Astrocyte (in vitro differentiated cells and primary cell): ENCODE measurements at regions not wholly inside any gene's neighbourhood (a gene's known extent, or its start where the extent isn't known, plus 50 kb on each side); places are given as distances from the start of the nearest gene placed in this dataset.
"Not testable (repeated sequence)": the region's sequence is repeated elsewhere in the genome, so short reads cannot be mapped to it uniquely, and the experiment has no call there.

Experiments
- DNase-seq: peaks from one replicate; pipeline ENCODE4 v3.0.0-alpha.2; 2010; ENCODE audit warnings: low read depth
- FAIRE-seq: peaks from 2 replicates; lab custom pipeline; 2011; peaks lifted over from hg19 to GRCh38; lab: Jason Lieb, UNC
- H2AFZ ChIP-seq: 2 replicates; pipeline ENCODE4 v1.6.0; 2012; ENCODE audit warnings: low read depth, low read length, inconsistent platforms
- H3K27ac ChIP-seq: 2 replicates; pipeline ENCODE4 v1.5.1; 2011; ENCODE audit warnings: low read depth, low read length, inconsistent platforms
- H3K27me3 ChIP-seq: 2 replicates; pipeline ENCODE4 v1.6.0; 2011; ENCODE audit warnings: low read length, inconsistent platforms; ENCODE audit not compliant: insufficient read depth
- H3K36me3 ChIP-seq: 2 replicates; pipeline ENCODE4 v1.5.1; 2011; ENCODE audit warnings: low read length, inconsistent platforms; ENCODE audit not compliant: insufficient read depth
- H3K4me1 ChIP-seq: 2 replicates; pipeline ENCODE4 v1.5.1; 2011; ENCODE audit warnings: low read length, inconsistent platforms; ENCODE audit not compliant: insufficient read depth
- H3K4me2 ChIP-seq: 2 replicates; pipeline ENCODE4 v1.6.0; 2012; ENCODE audit warnings: low read length, inconsistent platforms
- H3K4me3 ChIP-seq: 2 replicates; pipeline ENCODE4 v1.5.1; 2011; ENCODE audit warnings: low read depth, mild to moderate bottlenecking, low read length, inconsistent platforms; ENCODE audit not compliant: insufficient read depth
- H3K79me2 ChIP-seq: 2 replicates; pipeline ENCODE4 v1.6.0; 2012; ENCODE audit warnings: mild to moderate bottlenecking, low read length, inconsistent platforms; ENCODE audit not compliant: insufficient read depth
- H3K9ac ChIP-seq: 2 replicates; pipeline ENCODE4 v1.6.0; 2012; ENCODE audit warnings: mild to moderate bottlenecking, low read length, inconsistent platforms
- H3K9me3 ChIP-seq: 2 replicates; pipeline ENCODE4 v1.5.1; 2012; ENCODE audit warnings: low read depth, mild to moderate bottlenecking, low read length, inconsistent platforms; ENCODE audit not compliant: insufficient read depth
- H4K20me1 ChIP-seq: 2 replicates; pipeline ENCODE4 v1.6.0; 2012; ENCODE audit warnings: low read length, inconsistent platforms; ENCODE audit not compliant: insufficient read depth
- H3K27ac Mint-ChIP-seq: one replicate; pipeline ENCODE4 v1.8.0; 2021; ENCODE audit warnings: mild to moderate bottlenecking, mixed read lengths; ENCODE audit not compliant: unreplicated experiment
- H3K27me3 Mint-ChIP-seq: one replicate; pipeline ENCODE4 v1.8.0; 2021; ENCODE audit warnings: low read depth, mixed read lengths; ENCODE audit not compliant: unreplicated experiment
- H3K36me3 Mint-ChIP-seq: one replicate; pipeline ENCODE4 v1.8.0; 2021; ENCODE audit warnings: low read depth, mixed read lengths; ENCODE audit not compliant: unreplicated experiment
- H3K4me1 Mint-ChIP-seq: one replicate; pipeline ENCODE4 v1.8.0; 2021; ENCODE audit warnings: low read depth, mixed read lengths; ENCODE audit not compliant: unreplicated experiment
- H3K4me3 Mint-ChIP-seq: one replicate; pipeline ENCODE4 v1.8.0; 2021; ENCODE audit warnings: mild to moderate bottlenecking, moderate library complexity, mixed read lengths; ENCODE audit not compliant: unreplicated experiment
- H3K9me3 Mint-ChIP-seq: one replicate; pipeline ENCODE4 v1.8.0; 2021; ENCODE audit warnings: mild to moderate bottlenecking, mixed read lengths; ENCODE audit not compliant: unreplicated experiment
- EZH2 ChIP-seq: IDR thresholded peaks from 2 replicates; pipeline ENCODE4 v1.6.1; 2012; ENCODE audit warnings: mild to moderate bottlenecking, low read length, inconsistent platforms; ENCODE audit not compliant: insufficient read depth
- TF ChIP-seq, protein P1 (sequence below): IDR thresholded peaks from 2 replicates; pipeline ENCODE4 v1.5.1; 2011; ENCODE audit warnings: low read depth, mild to moderate bottlenecking, inconsistent platforms, low read length, moderate library complexity; ENCODE audit not compliant: insufficient read depth

DNA sequence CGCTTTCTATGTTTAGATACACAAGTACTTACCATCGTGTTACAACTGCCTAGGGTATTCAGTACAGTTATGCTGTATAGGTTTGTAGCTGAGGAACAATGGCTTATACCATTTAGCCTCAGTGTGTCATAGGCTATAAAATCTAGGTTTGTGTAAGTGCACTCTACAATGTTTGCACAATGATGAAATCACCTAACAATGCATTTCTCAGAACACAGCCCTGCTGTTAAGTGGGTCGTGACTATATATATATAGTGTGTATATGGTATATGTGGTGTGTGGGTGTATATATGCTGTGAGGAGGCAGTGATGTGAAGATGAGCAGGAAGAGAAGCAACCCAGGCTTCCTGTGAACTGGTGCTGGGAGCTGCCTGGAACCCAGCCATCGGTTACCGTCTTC, 65.6 kb upstream of the MKI67 start:
- no peak overlapping the region for H3K9ac ChIP-seq
- H3K4me1 ChIP-seq, result no peaks in the 10 kb centered on the region
- no peaks in the 10 kb centered on the region for H3K4me1 Mint-ChIP-seq
- no peaks in the 10 kb centered on the region for H4K20me1 ChIP-seq
- no peaks in the 10 kb centered on the region for H3K9me3 ChIP-seq
- H3K79me2 ChIP-seq, result no peaks in the 10 kb centered on the region
- no peak for DNase-seq
- H3K27ac ChIP-seq, result no peak overlapping the region
- TF ChIP-seq, protein P1, sequence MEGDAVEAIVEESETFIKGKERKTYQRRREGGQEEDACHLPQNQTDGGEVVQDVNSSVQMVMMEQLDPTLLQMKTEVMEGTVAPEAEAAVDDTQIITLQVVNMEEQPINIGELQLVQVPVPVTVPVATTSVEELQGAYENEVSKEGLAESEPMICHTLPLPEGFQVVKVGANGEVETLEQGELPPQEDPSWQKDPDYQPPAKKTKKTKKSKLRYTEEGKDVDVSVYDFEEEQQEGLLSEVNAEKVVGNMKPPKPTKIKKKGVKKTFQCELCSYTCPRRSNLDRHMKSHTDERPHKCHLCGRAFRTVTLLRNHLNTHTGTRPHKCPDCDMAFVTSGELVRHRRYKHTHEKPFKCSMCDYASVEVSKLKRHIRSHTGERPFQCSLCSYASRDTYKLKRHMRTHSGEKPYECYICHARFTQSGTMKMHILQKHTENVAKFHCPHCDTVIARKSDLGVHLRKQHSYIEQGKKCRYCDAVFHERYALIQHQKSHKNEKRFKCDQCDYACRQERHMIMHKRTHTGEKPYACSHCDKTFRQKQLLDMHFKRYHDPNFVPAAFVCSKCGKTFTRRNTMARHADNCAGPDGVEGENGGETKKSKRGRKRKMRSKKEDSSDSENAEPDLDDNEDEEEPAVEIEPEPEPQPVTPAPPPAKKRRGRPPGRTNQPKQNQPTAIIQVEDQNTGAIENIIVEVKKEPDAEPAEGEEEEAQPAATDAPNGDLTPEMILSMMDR, result no peak
- TF ChIP-seq EZH2, result no peak
- no peak overlapping the region for H3K4me2 ChIP-seq
- no peak for FAIRE-seq
- H3K27ac Mint-ChIP-seq, result no peak overlapping the region
- H3K4me3 ChIP-seq, result no peak overlapping the region
- H3K36me3 ChIP-seq, result no peaks in the 10 kb centered on the region
- H3K9me3 Mint-ChIP-seq, result no peaks in the 10 kb centered on the region
- peaks cover 26% of the 10 kb centered on the region for H3K27me3 Mint-ChIP-seq
- no peaks in the 10 kb centered on the region for H3K27me3 ChIP-seq
- H2AFZ ChIP-seq, result no peak overlapping the region
- H3K36me3 Mint-ChIP-seq, result no peaks in the 10 kb centered on the region
- no peak overlapping the region for H3K4me3 Mint-ChIP-seq

DNA sequence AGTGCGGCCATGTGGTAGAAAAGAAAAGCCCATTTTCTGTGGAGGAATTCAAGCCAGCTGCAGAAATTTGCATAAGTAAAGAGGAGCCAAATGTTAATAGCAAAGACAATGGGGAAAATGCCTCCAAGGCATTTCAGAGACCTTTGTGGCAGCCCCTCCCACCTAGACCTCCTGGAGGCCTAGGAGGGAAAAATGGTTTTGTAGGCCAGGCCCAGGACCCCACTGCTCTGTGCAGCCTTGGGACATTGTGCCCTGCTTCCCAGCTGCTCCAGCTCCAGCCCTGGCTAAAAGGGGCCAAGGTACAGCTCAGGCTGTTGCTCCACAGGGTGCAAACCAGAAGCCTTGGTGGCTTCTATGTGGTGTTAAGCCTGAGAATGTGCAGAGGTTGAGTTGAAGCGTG, 75.6 kb upstream of the MKI67 start:
- not testable (repeated sequence) for FAIRE-seq, H3K27ac ChIP-seq, H3K4me1 ChIP-seq, H3K27me3 ChIP-seq, H2AFZ ChIP-seq, H3K4me3 ChIP-seq, H3K27ac Mint-ChIP-seq, H3K79me2 ChIP-seq, H3K4me2 ChIP-seq, H4K20me1 ChIP-seq, H3K9me3 ChIP-seq, H3K4me1 Mint-ChIP-seq, H3K4me3 Mint-ChIP-seq, H3K36me3 ChIP-seq, H3K36me3 Mint-ChIP-seq, DNase-seq, H3K9ac ChIP-seq
- Mint-ChIP-seq H3K27me3 (peaks cover 13% of the 10 kb centered on the region), H3K9me3 (peaks cover 13% of the 10 kb centered on the region)

DNA sequence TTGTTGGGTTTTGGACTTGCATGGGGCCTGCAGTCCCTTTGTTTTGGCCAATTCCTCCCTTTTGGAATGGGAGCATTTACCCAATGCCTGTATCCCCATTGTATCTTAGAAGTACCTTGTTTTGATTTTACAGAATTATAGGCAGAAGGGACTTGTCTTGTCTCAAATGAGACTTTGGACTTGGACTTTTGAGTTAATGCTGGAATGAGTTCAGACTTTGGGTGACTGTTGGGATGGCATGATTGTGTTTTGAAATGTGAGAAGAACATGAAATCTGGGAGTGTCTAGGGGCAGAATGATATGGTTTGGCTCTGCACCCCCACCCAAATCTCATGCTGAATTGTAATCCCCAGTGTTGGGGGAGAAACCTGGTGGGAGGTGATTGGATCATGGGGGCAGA, 76.8 kb upstream of the MKI67 start:
- Mint-ChIP-seq H3K9me3 (peaks cover 13% of the 10 kb centered on the region), H3K27me3 (peaks cover 12% of the 10 kb centered on the region), H3K4me1 (no peaks in the 10 kb centered on the region), H3K4me3 (no peak overlapping the region), H3K27ac (no peak overlapping the region), H3K36me3 (no peaks in the 10 kb centered on the region)
- Histone ChIP-seq H2AFZ (no peak overlapping the region), H3K4me1 (no peaks in the 10 kb centered on the region), H3K9me3 (no peaks in the 10 kb centered on the region), H4K20me1 (no peaks in the 10 kb centered on the region), H3K9ac (no peak overlapping the region), H3K36me3 (no peaks in the 10 kb centered on the region), H3K27ac (no peak overlapping the region), H3K4me3 (no peak overlapping the region), H3K79me2 (no peaks in the 10 kb centered on the region), H3K4me2 (no peak overlapping the region), H3K27me3 (no peaks in the 10 kb centered on the region)
- TF ChIP-seq, protein P1, result no peak
- no peak for TF ChIP-seq EZH2
- DNase-seq (no peak), FAIRE-seq (no peak)

- not testable (repeated sequence) for H3K27ac ChIP-seq, H3K4me1 ChIP-seq, H3K27ac Mint-ChIP-seq, H3K27me3 ChIP-seq, DNase-seq, H3K9me3 ChIP-seq, H3K36me3 Mint-ChIP-seq, FAIRE-seq, H3K9ac ChIP-seq, H4K20me1 ChIP-seq, H3K4me3 ChIP-seq, H3K79me2 ChIP-seq, H3K4me3 Mint-ChIP-seq, H3K4me2 ChIP-seq, H3K4me1 Mint-ChIP-seq, H3K36me3 ChIP-seq, H2AFZ ChIP-seq
- Mint-ChIP-seq H3K9me3 (peaks cover 13% of the 10 kb centered on the region), H3K27me3 (peaks cover 13% of the 10 kb centered on the region)
Observed at GRCh38 chr10:128205591-128205990, 79.4 kb upstream of the MKI67 start.
